Endothelial cell of umbilical vein (primary cell): ENCODE measurements at regions not wholly inside any gene's neighbourhood (a gene's known extent, or its start where the extent isn't known, plus 50 kb on each side); places are given as distances from the start of the nearest gene placed in this dataset.

ENCODE experiments used
- BruUV-seq: library from RNA; stranded (reverse); fragments of 400-500 nt; replicated peaks from 2 replicates; lab custom pipeline; 2021; lab: Mats Ljungman, UMichigan
- CTCF ChIA-PET: fragments of 300-600, 350-600 bp; sonication (Branson Sonifier 250); formaldehyde crosslinking; loops from one replicate; lab custom pipeline; 2021; ENCODE audit warnings: antibody characterized with exemption, inconsistent platforms; lab: Charles Lee
- POLR2A ChIA-PET: fragments of 300-600, 350-600 bp; sonication (Branson Sonifier 250); formaldehyde crosslinking; loops from one replicate; lab custom pipeline; 2021; ENCODE audit warnings: antibody characterized with exemption, inconsistent platforms; lab: Charles Lee
- DNase-seq: peaks from one replicate; pipeline ENCODE4 v3.0.0-alpha.2; 2011; ENCODE audit warnings: low read depth, low spot score
- FAIRE-seq: peaks from 2 replicates; lab custom pipeline; 2011; peaks lifted over from hg19 to GRCh38; lab: Jason Lieb, UNC
- H2AFZ ChIP-seq: 2 replicates; pipeline ENCODE4 v1.6.0; 2012; ENCODE audit warnings: low read depth, low read length, control low read depth, inconsistent platforms
- H3K27ac ChIP-seq: 2 replicates; pipeline ENCODE4 v1.5.1; 2011; ENCODE audit warnings: low read depth, mild to moderate bottlenecking, control low read depth, low read length, moderate library complexity; ENCODE audit not compliant: insufficient read depth
- H3K27me3 ChIP-seq, 2 experiments: 2 replicates each; pipeline versions ENCODE4 v1.6.0 to v1.6.1; 2011; ENCODE audit warnings: low read length in 2 of 2, mixed read lengths in 1 of 2; ENCODE audit not compliant: control insufficient read depth in 2 of 2, insufficient read depth in 2 of 2
- H3K36me3 ChIP-seq, 2 experiments: 2 replicates in 1 of 2; 3 replicates in 1 of 2; pipeline ENCODE4 v1.5.1; 2011; ENCODE audit warnings: low read length in 2 of 2, mild to moderate bottlenecking in 1 of 2, moderate library complexity in 1 of 2; ENCODE audit not compliant: control insufficient read depth in 2 of 2, insufficient read depth in 2 of 2; ENCODE audit errors: extremely low read depth in 1 of 2
- H3K4me1 ChIP-seq: 3 replicates; pipeline ENCODE4 v1.5.1; 2011; ENCODE audit warnings: mild to moderate bottlenecking, low read length; ENCODE audit not compliant: control insufficient read depth, insufficient read depth; ENCODE audit errors: extremely low read depth
- H3K4me2 ChIP-seq: 2 replicates; pipeline ENCODE4 v1.6.1; 2011; ENCODE audit warnings: low read length, control low read depth, mixed read lengths; ENCODE audit not compliant: insufficient read depth
- H3K4me3 ChIP-seq, 3 experiments: fragments of 200-600 bp in 1 of 3; sonication (generic), shearing (Covaris generic) in 1 of 3; replicated peaks in 1 of 3; 2 replicates each; pipeline ENCODE4 v1.5.1; 2011 to 2016; ENCODE audit warnings: control low read depth in 3 of 3, low read length in 3 of 3, mild to moderate bottlenecking in 2 of 3, inconsistent platforms in 1 of 3, low read depth in 1 of 3, moderate library complexity in 1 of 3; ENCODE audit not compliant: insufficient read depth in 1 of 3
- H3K79me2 ChIP-seq: 2 replicates; pipeline ENCODE4 v1.6.0; 2012; ENCODE audit warnings: low read length, inconsistent platforms; ENCODE audit not compliant: control insufficient read depth, insufficient read depth
- H3K9ac ChIP-seq: replicated peaks from 2 replicates; pipeline ENCODE3; 2011; ENCODE audit warnings: low read length, control low read depth; ENCODE audit not compliant: insufficient read depth; ENCODE audit errors: extremely low read depth
- H3K9me1 ChIP-seq: replicated peaks from 3 replicates; pipeline ENCODE4 v1.6.0; 2011; ENCODE audit warnings: mild to moderate bottlenecking, low read length; ENCODE audit not compliant: control insufficient read depth, insufficient read depth; ENCODE audit errors: extremely low read depth
- H3K9me3 ChIP-seq: replicated peaks from 2 replicates; pipeline ENCODE4 v1.5.1; 2012; ENCODE audit warnings: low read length, inconsistent platforms; ENCODE audit not compliant: control insufficient read depth, insufficient read depth
- H4K20me1 ChIP-seq: replicated peaks from 2 replicates; pipeline ENCODE3; 2011; ENCODE audit warnings: mild to moderate bottlenecking, low read length; ENCODE audit not compliant: control insufficient read depth, insufficient read depth; ENCODE audit errors: extremely low read depth
- EZH2 ChIP-seq: IDR thresholded peaks from 2 replicates; pipeline ENCODE4 v1.6.1; 2012; ENCODE audit warnings: borderline replicate concordance, low read depth, mild to moderate bottlenecking, moderate library complexity, low read length, inconsistent platforms; ENCODE audit not compliant: severe bottlenecking
- FOS ChIP-seq: IDR thresholded peaks from 2 replicates; pipeline ENCODE4 v1.6.1; 2011; ENCODE audit warnings: mild to moderate bottlenecking, low read length, moderate library complexity, borderline replicate concordance; ENCODE audit not compliant: insufficient read depth
- GATA2 ChIP-seq: IDR thresholded peaks from 2 replicates; pipeline ENCODE4 v1.7.0; 2011; ENCODE audit warnings: low read depth, mild to moderate bottlenecking, moderate library complexity, mixed read lengths, low read length; ENCODE audit not compliant: insufficient read length, insufficient read depth
- JUN ChIP-seq: IDR thresholded peaks from 2 replicates; pipeline ENCODE4 v1.6.1; 2011; ENCODE audit warnings: borderline replicate concordance, low read depth; ENCODE audit not compliant: insufficient read length, insufficient read depth
- MYC ChIP-seq: IDR thresholded peaks from one replicate; pipeline ENCODE4 v1.6.1; 2011; ENCODE audit warnings: mild to moderate bottlenecking, low read depth, low read length
- POLR2A ChIP-seq: IDR thresholded peaks from 2 replicates; pipeline ENCODE4 v1.6.1; 2012; ENCODE audit warnings: low read depth, mild to moderate bottlenecking, control low read depth, low read length
- POLR2AphosphoS5 ChIP-seq: IDR thresholded peaks from 2 replicates; pipeline ENCODE4 v1.6.1; 2012; ENCODE audit warnings: low read depth, mild to moderate bottlenecking, control low read depth, low read length, moderate library complexity; ENCODE audit not compliant: insufficient read depth
- dilution Hi-C: fragments of 300-500 bp; cut with MboI; formaldehyde crosslinking; loops from one replicate; pipeline ENCODE4 v1.15.0; 2019; ENCODE audit warnings: low sequenced_read_pairs; ENCODE audit not compliant: extremely low pct_ligation_motif_present
- intact Hi-C: fragments of 100-400 bp; cut with micrococcal nuclease; formaldehyde crosslinking; loops from one replicate; pipeline ENCODE4 v1.10.0; 2022
- TF ChIP-seq, protein P1 (sequence below): IDR thresholded peaks from 2 replicates; pipeline ENCODE4 v1.6.1; 2011; ENCODE audit not compliant: insufficient read depth, insufficient read length
- TF ChIP-seq, protein P2 (sequence below), 2 donors: IDR thresholded peaks; 1 replicate in 1 of 2; 2 replicates in 1 of 2; pipeline ENCODE4 v1.5.1; 2011; ENCODE audit warnings: low read length in 2 of 2, mild to moderate bottlenecking in 2 of 2, moderate library complexity in 2 of 2, control low read depth in 1 of 2, inconsistent platforms in 1 of 2, low read depth in 1 of 2; ENCODE audit not compliant: insufficient read depth in 1 of 2; ENCODE audit errors: extremely low read depth in 1 of 2

DNA sequence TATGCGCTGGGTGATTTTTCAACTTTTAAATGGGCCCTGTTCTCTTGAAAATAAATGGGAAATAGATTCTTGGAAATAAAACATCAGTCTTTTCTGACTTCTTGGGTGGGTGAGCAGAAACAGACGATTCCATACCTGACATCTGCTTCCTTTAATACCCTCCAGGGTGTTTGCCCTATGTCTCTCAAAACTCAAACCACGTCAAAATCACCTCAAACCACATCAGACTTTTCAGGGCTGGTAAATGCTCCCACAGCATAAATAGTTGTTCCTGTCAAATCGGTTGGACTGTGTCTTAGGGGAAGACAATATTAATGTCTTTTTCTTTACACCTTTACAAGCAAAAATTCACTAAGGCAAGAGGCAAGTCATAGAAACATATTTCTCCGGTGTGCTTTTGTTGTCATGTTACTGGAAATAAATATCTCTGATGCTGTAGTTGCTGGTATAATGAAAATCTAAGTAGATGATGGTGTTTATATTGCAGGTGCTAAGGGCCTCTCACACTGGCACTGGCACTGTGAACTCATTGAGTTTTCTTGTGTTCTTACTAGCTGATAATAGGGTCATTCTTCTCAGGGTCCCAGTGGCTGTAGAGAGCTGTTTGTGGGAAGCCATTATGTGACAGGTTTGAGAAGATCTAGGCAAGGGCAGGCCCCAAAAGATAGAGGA lies 380.4 kb downstream of the RAPGEF2 start:
- Histone ChIP-seq H3K4me2 (no peak overlapping the region), H3K27me3 (peaks cover 10 to 12% of the 10 kb centered on the region in 2 experiments), H3K4me3 (no peak overlapping the region), H2AFZ (no peak overlapping the region), H3K27ac (no peak overlapping the region), H3K79me2 (no peaks in the 10 kb centered on the region), H3K9ac (no peak overlapping the region), H4K20me1 (no peaks in the 10 kb centered on the region), H3K4me1 (no peaks in the 10 kb centered on the region), H3K9me1 (no peaks in the 10 kb centered on the region), H3K36me3 (no peaks in the 10 kb centered on the region), H3K9me3 (no peaks in the 10 kb centered on the region)
- intact Hi-C loops (loop anchor here (10.0 kb wide), 2 partner anchors 1772 to 1842 kb away; no protein-coding TSS in a partner anchor), dilution Hi-C loops (no loop called here)
- no peak for FAIRE-seq
- CTCF ChIA-PET, result interaction anchor here (1.5 kb wide), 1 partner anchor 22 kb away, joined by 4 read pairs; no protein-coding TSS in a partner anchor
- no peak for DNase-seq
- TF ChIP-seq MYC (no peak), POLR2AphosphoS5 (no peak), JUN (no peak), GATA2 (no peak), EZH2 (no peak), FOS (no peak), POLR2A (no peak)
- TF ChIP-seq, protein P1, sequence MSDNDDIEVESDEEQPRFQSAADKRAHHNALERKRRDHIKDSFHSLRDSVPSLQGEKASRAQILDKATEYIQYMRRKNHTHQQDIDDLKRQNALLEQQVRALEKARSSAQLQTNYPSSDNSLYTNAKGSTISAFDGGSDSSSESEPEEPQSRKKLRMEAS, result no peak
- TF ChIP-seq, protein P2, sequence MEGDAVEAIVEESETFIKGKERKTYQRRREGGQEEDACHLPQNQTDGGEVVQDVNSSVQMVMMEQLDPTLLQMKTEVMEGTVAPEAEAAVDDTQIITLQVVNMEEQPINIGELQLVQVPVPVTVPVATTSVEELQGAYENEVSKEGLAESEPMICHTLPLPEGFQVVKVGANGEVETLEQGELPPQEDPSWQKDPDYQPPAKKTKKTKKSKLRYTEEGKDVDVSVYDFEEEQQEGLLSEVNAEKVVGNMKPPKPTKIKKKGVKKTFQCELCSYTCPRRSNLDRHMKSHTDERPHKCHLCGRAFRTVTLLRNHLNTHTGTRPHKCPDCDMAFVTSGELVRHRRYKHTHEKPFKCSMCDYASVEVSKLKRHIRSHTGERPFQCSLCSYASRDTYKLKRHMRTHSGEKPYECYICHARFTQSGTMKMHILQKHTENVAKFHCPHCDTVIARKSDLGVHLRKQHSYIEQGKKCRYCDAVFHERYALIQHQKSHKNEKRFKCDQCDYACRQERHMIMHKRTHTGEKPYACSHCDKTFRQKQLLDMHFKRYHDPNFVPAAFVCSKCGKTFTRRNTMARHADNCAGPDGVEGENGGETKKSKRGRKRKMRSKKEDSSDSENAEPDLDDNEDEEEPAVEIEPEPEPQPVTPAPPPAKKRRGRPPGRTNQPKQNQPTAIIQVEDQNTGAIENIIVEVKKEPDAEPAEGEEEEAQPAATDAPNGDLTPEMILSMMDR (IDR thresholded peaks at IDR 0.05; ENCODE audit: extremely low read depth in 1 of 2, insufficient read depth in 1 of 2, low read depth in 1 of 2, low read length in 2 of 2), result no peak
- BruUV-seq, result no TSS peak
- POLR2A ChIA-PET, result no interaction called here
